ENCODE measurements at regions not wholly inside any gene's neighbourhood (a gene's known extent, or its start where the extent isn't known, plus 50 kb on each side); places are given as distances from the start of the nearest gene placed in this dataset.
"Not testable (repeated sequence)": the region's sequence is repeated elsewhere in the genome, so short reads cannot be mapped to it uniquely, and the experiment has no call there.

GRCh38 chr9:87359958-87360601 is 137.6 kb upstream of the DAPK1 start:
- Histone ChIP-seq H3K9me3 (ENCODE audit: low read depth) (no peaks in the 10 kb centered on the region), H3K9me2 (ENCODE audit: insufficient read depth) (no peaks in the 10 kb centered on the region), H3K79me2 (ENCODE audit: insufficient read depth) (no peaks in the 10 kb centered on the region), H3F3A (ENCODE audit: insufficient read depth) (no peaks in the 10 kb centered on the region), H3K4me1 (ENCODE audit: insufficient read depth) (no peaks in the 10 kb centered on the region), H2AFZ (no peak overlapping the region), H3K4me2 (ENCODE audit: unreplicated experiment) (no peak overlapping the region), H4K20me1 (ENCODE audit: insufficient read depth) (no peaks in the 10 kb centered on the region), H3K36me3 (ENCODE audit: low read depth) (no peaks in the 10 kb centered on the region), H3K4me3 (no peak overlapping the region), H3K27me3 (replicated peaks; ENCODE audit: insufficient read depth) (0 out of 2 replicates have a peak, but pooled peaks cover 7% of the 10 kb centered on the region), H3K9ac (no peak overlapping the region), H3K27ac (no peak overlapping the region)
- 13 to 20% methylated on average over 3 of the region's 3 CpGs for WGBS, 2 experiments (ENCODE audit: low coverage in 1 of 2, low lambda C conversion rate in 2 of 2, missing lambda C conversion rate in 2 of 2)
- in situ Hi-C loops (cut with MboI): no loop called here
- no peak for DNase-seq
- TF ChIP-seq EZH2 (IDR thresholded peaks at IDR 0.05; ENCODE audit: insufficient read depth, poor library complexity, severe bottlenecking) (no peak), EZH2phosphoT487 (IDR thresholded peaks at IDR 0.05; ENCODE audit: insufficient read depth, low read depth) (no peak)

GRCh38 chr9:87370049-87370685 is 127.5 kb upstream of the DAPK1 start:
- 0 out of 2 replicates have a peak, but pooled peaks cover 7% of the 10 kb centered on the region for H3K27me3 ChIP-seq (replicated peaks; ENCODE audit: insufficient read depth)
- no peaks in the 10 kb centered on the region for H4K20me1 ChIP-seq (ENCODE audit: insufficient read depth)
- 75 to 79% methylated on average over 9 of the region's 9 CpGs for WGBS, 2 experiments (ENCODE audit: low coverage in 1 of 2, low lambda C conversion rate in 2 of 2, missing lambda C conversion rate in 2 of 2)
- DNase-seq: no peak
- H3K4me2 ChIP-seq (ENCODE audit: unreplicated experiment): no peak overlapping the region
- no peak overlapping the region for H3K9ac ChIP-seq
- no peak for TF ChIP-seq EZH2 (IDR thresholded peaks at IDR 0.05; ENCODE audit: insufficient read depth, poor library complexity, severe bottlenecking)
- TF ChIP-seq EZH2phosphoT487 (IDR thresholded peaks at IDR 0.05; ENCODE audit: insufficient read depth, low read depth): no peak
- no peaks in the 10 kb centered on the region; the same call in 1 of the 2 replicates for H3K4me1 ChIP-seq (ENCODE audit: insufficient read depth)
- no peaks in the 10 kb centered on the region for H3F3A ChIP-seq (ENCODE audit: insufficient read depth)
- no peak overlapping the region for H3K27ac ChIP-seq
- in situ Hi-C loops (cut with MboI): no loop called here
- H3K9me3 ChIP-seq (ENCODE audit: low read depth): no peaks in the 10 kb centered on the region
- no peaks in the 10 kb centered on the region for H3K36me3 ChIP-seq (ENCODE audit: low read depth)
- H3K79me2 ChIP-seq (ENCODE audit: insufficient read depth): no peaks in the 10 kb centered on the region
- no peak overlapping the region for H3K4me3 ChIP-seq
- H2AFZ ChIP-seq: no peak overlapping the region
- H3K9me2 ChIP-seq (ENCODE audit: insufficient read depth): no peaks in the 10 kb centered on the region

GRCh38 chr9:87371795-87372355 is 125.8 kb upstream of the DAPK1 start:
- DNase-seq: no peak
- in situ Hi-C loops (cut with MboI): no loop called here
- H3K4me3 ChIP-seq: no peak overlapping the region
- 0 out of 2 replicates have a peak, but pooled peaks cover 10% of the 10 kb centered on the region for H3K27me3 ChIP-seq (replicated peaks; ENCODE audit: insufficient read depth)
- no peaks in the 10 kb centered on the region for H3K9me3 ChIP-seq (ENCODE audit: low read depth)
- no peaks in the 10 kb centered on the region for H4K20me1 ChIP-seq (ENCODE audit: insufficient read depth)
- no peak overlapping the region for H3K4me2 ChIP-seq (ENCODE audit: unreplicated experiment)
- H3K79me2 ChIP-seq (ENCODE audit: insufficient read depth): no peaks in the 10 kb centered on the region
- H2AFZ ChIP-seq: no peak overlapping the region
- no peaks in the 10 kb centered on the region for H3F3A ChIP-seq (ENCODE audit: insufficient read depth)
- 64 to 65% methylated on average over 6 of the region's 6 CpGs for WGBS, 2 experiments (ENCODE audit: low coverage in 1 of 2, low lambda C conversion rate in 2 of 2, missing lambda C conversion rate in 2 of 2)
- peaks cover 8% of the 10 kb centered on the region; the same call in 1 of the 2 replicates for H3K4me1 ChIP-seq (ENCODE audit: insufficient read depth)
- H3K9me2 ChIP-seq (ENCODE audit: insufficient read depth): no peaks in the 10 kb centered on the region
- TF ChIP-seq EZH2phosphoT487 (IDR thresholded peaks at IDR 0.05; ENCODE audit: insufficient read depth, low read depth): no peak
- TF ChIP-seq EZH2 (IDR thresholded peaks at IDR 0.05; ENCODE audit: insufficient read depth, poor library complexity, severe bottlenecking): no peak
- H3K27ac ChIP-seq: no peak overlapping the region
- no peaks in the 10 kb centered on the region for H3K36me3 ChIP-seq (ENCODE audit: low read depth)
- no peak overlapping the region for H3K9ac ChIP-seq

- Histone ChIP-seq H3F3A (ENCODE audit: insufficient read depth) (no peaks in the 10 kb centered on the region), H3K36me3 (ENCODE audit: low read depth) (no peaks in the 10 kb centered on the region), H3K9me3 (ENCODE audit: low read depth) (no peaks in the 10 kb centered on the region), H3K27me3 (replicated peaks; ENCODE audit: insufficient read depth) (0 out of 2 replicates have a peak, but pooled peaks cover 10% of the 10 kb centered on the region), H3K4me3 (no peak overlapping the region), H3K79me2 (ENCODE audit: insufficient read depth) (no peaks in the 10 kb centered on the region), H3K4me2 (ENCODE audit: unreplicated experiment) (no peak overlapping the region), H4K20me1 (ENCODE audit: insufficient read depth) (no peaks in the 10 kb centered on the region), H2AFZ (no peak overlapping the region), H3K4me1 (ENCODE audit: insufficient read depth) (peaks cover 8% of the 10 kb centered on the region; the same call in 1 of the 2 replicates), H3K9ac (no peak overlapping the region), H3K9me2 (ENCODE audit: insufficient read depth) (no peaks in the 10 kb centered on the region), H3K27ac (no peak overlapping the region)
- no peak for TF ChIP-seq EZH2phosphoT487 (IDR thresholded peaks at IDR 0.05; ENCODE audit: insufficient read depth, low read depth)
- TF ChIP-seq EZH2 (IDR thresholded peaks at IDR 0.05; ENCODE audit: insufficient read depth, poor library complexity, severe bottlenecking): no peak
- 90% methylated on average over 10 of the region's 10 CpGs for WGBS, 2 experiments (ENCODE audit: low coverage in 1 of 2, low lambda C conversion rate in 2 of 2, missing lambda C conversion rate in 2 of 2)
- DNase-seq: no peak
- in situ Hi-C loops (cut with MboI): no loop called here
These were observed 125.3 kb upstream of the DAPK1 start for GRCh38 chr9:87372356-87372851.

GRCh38 chr9:87374023-87374919 is 123.4 kb upstream of the DAPK1 start:
- H3F3A ChIP-seq (ENCODE audit: insufficient read depth); H3K4me2 ChIP-seq (ENCODE audit: unreplicated experiment); H3K27ac ChIP-seq; H3K9me3 ChIP-seq (ENCODE audit: low read depth); H3K4me3 ChIP-seq; in situ Hi-C loops (cut with MboI); H3K36me3 ChIP-seq (ENCODE audit: low read depth); H3K79me2 ChIP-seq (ENCODE audit: insufficient read depth); H4K20me1 ChIP-seq (ENCODE audit: insufficient read depth); H3K9ac ChIP-seq; H3K9me2 ChIP-seq (ENCODE audit: insufficient read depth); H3K4me1 ChIP-seq (ENCODE audit: insufficient read depth); H2AFZ ChIP-seq: not testable (repeated sequence)
- H3K27me3 ChIP-seq (replicated peaks; ENCODE audit: insufficient read depth): peaks cover 10% of the 10 kb centered on the region; the same call in 1 of the 2 replicates
- peak; percentile 44 for DNase-seq
- 53 to 56% methylated on average over 10 of the region's 10 CpGs for WGBS, 2 experiments (ENCODE audit: low coverage in 1 of 2, low lambda C conversion rate in 2 of 2, missing lambda C conversion rate in 2 of 2)
